Uterus (tissue), 3 donors: ENCODE measurements at regions not wholly inside any gene's neighbourhood (a gene's known extent, or its start where the extent isn't known, plus 50 kb on each side); places are given as distances from the start of the nearest gene placed in this dataset.
A peak's percentile ranks its signal among the peaks of the same experiment; 100 is the strongest.

Experiments
- DNase-seq, 2 donors: peaks; one replicate each; pipeline ENCODE4 v3.0.0-alpha.2; 2019 to 2020
- H3K27ac ChIP-seq, 2 donors: fragments of 200-600 bp; sonication (generic); 1 replicate in 1 of 2; 2 replicates in 1 of 2; pipeline ENCODE4 v1.5.1; 2016 to 2018
- H3K27me3 ChIP-seq, 2 donors: fragments of 200-600 bp; sonication (generic); one replicate each; pipeline ENCODE4 v1.5.1; 2018 to 2019; ENCODE audit warnings: control low read depth in 1 of 2
- H3K36me3 ChIP-seq, 2 donors: fragments of 200-600 bp; sonication (generic); one replicate each; pipeline ENCODE4 v1.5.1; 2019; ENCODE audit warnings: control low read depth in 1 of 2
- H3K4me1 ChIP-seq, 2 donors: fragments of 200-600 bp; sonication (generic); one replicate each; pipeline ENCODE4 v1.5.1; 2018 to 2019; ENCODE audit warnings: control low read depth in 1 of 2
- H3K4me3 ChIP-seq, 2 donors: fragments of 200-600 bp; sonication (generic); 1 replicate in 1 of 2; 2 replicates in 1 of 2; pipeline ENCODE4 v1.5.1; 2018 to 2019; ENCODE audit warnings: mild to moderate bottlenecking in 1 of 2
- H3K9me3 ChIP-seq, 2 donors: fragments of 200-600 bp; sonication (generic); one replicate each; pipeline ENCODE4 v1.5.1; 2019; ENCODE audit warnings: control low read depth in 1 of 2
- CTCF ChIP-seq, 4 experiments: fragments of 200-600 bp in 2 of 4; fragments of 450-650 bp in 2 of 4; sonication (generic) in 2 of 4; IDR thresholded peaks; one replicate each; pipeline ENCODE4 v1.5.1; 2016 to 2019; ENCODE audit warnings: antibody characterized with exemption in 4 of 4, mild to moderate bottlenecking in 2 of 4, moderate library complexity in 1 of 4
- POLR2A ChIP-seq, 2 donors: fragments of 450-650 bp; IDR thresholded peaks; one replicate each; pipeline ENCODE4 v1.6.1; 2016; ENCODE audit warnings: antibody characterized with exemption in 2 of 2, mild to moderate bottlenecking in 1 of 2, moderate library complexity in 1 of 2
- intact Hi-C: fragments of 100-400 bp; cut with DNase I; formaldehyde crosslinking; loops from one replicate; pipeline ENCODE4 v1.15.1; 2023; ENCODE audit warnings: low total_unique reads
- donor health status: DM: yes; HTN: yes; CAD: no.

GRCh38 chr22:48492366-48493320, 1335.0 kb downstream of the BRD1 start:
- H3K27ac ChIP-seq = no peak overlapping the region
- DNase-seq = peak; percentile 53 to 60
- no peak for TF ChIP-seq POLR2A (IDR thresholded peaks at IDR 0.05)
- peak; percentile 66 to 76 (median 69) for TF ChIP-seq CTCF (IDR thresholded peaks at IDR 0.05)
- no peaks in the 10 kb centered on the region for H3K36me3 ChIP-seq
- no peaks in the 10 kb centered on the region for H3K9me3 ChIP-seq
- H3K27me3 ChIP-seq = peaks cover 0 to 4% of the 10 kb centered on the region in 2 donors
- H3K4me3 ChIP-seq = no peak overlapping the region
- no peaks in the 10 kb centered on the region for H3K4me1 ChIP-seq
- intact Hi-C loops = no loop called here

- no peaks in the 10 kb centered on the region for H3K9me3 ChIP-seq
- no peak for TF ChIP-seq CTCF (IDR thresholded peaks at IDR 0.05)
- no peak for TF ChIP-seq POLR2A (IDR thresholded peaks at IDR 0.05)
- intact Hi-C loops = no loop called here
- H3K27me3 ChIP-seq = peaks cover 0 to 4% of the 10 kb centered on the region in 2 donors
- peak in 1 of 2 donors; percentile 10 for DNase-seq
- no peaks in the 10 kb centered on the region for H3K36me3 ChIP-seq
- H3K4me1 ChIP-seq = no peaks in the 10 kb centered on the region
- no peak overlapping the region for H3K4me3 ChIP-seq
- H3K27ac ChIP-seq = no peak overlapping the region
Observed at GRCh38 chr22:48491451-48491941, 1336.2 kb downstream of the BRD1 start.

- peaks cover 0 to 4% of the 10 kb centered on the region in 2 donors for H3K27me3 ChIP-seq
Observed at GRCh38 chr22:48490500-48491411, 1336.9 kb downstream of the BRD1 start.

More at GRCh38 chr22:48490500-48491411, 1336.9 kb downstream of the BRD1 start:
- DNase-seq = peak in 1 of 2 donors; percentile 10
- TF ChIP-seq CTCF (IDR thresholded peaks at IDR 0.05) (no peak), POLR2A (IDR thresholded peaks at IDR 0.05) (no peak)
- H3K27ac ChIP-seq = no peak overlapping the region
- no peaks in the 10 kb centered on the region for H3K9me3 ChIP-seq
- no peaks in the 10 kb centered on the region for H3K36me3 ChIP-seq
- peak overlapping the region in 1 of 2 donors; percentile 30 for H3K4me3 ChIP-seq
- intact Hi-C loops = no loop called here
- no peaks in the 10 kb centered on the region for H3K4me1 ChIP-seq
